ENCODE measurements at regions not wholly inside any gene's neighbourhood (a gene's known extent, or its start where the extent isn't known, plus 50 kb on each side); places are given as distances from the start of the nearest gene placed in this dataset.
"Not testable (repeated sequence)": the region's sequence is repeated elsewhere in the genome, so short reads cannot be mapped to it uniquely, and the experiment has no call there.

DNA sequence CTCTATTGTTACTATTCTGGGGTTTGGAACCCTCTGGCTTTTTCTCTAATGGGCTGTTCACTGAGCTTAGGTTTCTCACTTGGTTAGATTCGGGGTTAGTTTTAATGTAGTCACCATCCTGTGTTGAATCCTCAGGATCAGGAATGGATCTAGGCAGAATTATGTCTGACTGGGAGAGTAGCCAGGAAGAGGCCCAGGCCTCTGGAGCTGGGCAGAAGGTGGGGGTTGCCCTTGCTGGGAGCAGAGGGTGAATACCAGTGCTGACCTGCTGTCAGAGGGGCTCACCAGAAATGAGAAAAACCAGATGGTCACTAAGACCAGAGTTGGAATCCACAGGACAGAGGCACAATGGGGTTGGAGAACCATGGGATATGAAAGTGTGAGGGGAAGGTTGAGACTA is 126.6 kb upstream of the SLC4A4 start:
- DNase-seq (ENCODE audit: low read depth): peak; percentile 73
- TF ChIP-seq, protein P1, sequence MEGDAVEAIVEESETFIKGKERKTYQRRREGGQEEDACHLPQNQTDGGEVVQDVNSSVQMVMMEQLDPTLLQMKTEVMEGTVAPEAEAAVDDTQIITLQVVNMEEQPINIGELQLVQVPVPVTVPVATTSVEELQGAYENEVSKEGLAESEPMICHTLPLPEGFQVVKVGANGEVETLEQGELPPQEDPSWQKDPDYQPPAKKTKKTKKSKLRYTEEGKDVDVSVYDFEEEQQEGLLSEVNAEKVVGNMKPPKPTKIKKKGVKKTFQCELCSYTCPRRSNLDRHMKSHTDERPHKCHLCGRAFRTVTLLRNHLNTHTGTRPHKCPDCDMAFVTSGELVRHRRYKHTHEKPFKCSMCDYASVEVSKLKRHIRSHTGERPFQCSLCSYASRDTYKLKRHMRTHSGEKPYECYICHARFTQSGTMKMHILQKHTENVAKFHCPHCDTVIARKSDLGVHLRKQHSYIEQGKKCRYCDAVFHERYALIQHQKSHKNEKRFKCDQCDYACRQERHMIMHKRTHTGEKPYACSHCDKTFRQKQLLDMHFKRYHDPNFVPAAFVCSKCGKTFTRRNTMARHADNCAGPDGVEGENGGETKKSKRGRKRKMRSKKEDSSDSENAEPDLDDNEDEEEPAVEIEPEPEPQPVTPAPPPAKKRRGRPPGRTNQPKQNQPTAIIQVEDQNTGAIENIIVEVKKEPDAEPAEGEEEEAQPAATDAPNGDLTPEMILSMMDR (IDR thresholded peaks at IDR 0.05; ENCODE audit: insufficient read depth, low read length): no peak
- no peak overlapping the region for H3K4me3 ChIP-seq (ENCODE audit: low read depth, low read length)

DNA sequence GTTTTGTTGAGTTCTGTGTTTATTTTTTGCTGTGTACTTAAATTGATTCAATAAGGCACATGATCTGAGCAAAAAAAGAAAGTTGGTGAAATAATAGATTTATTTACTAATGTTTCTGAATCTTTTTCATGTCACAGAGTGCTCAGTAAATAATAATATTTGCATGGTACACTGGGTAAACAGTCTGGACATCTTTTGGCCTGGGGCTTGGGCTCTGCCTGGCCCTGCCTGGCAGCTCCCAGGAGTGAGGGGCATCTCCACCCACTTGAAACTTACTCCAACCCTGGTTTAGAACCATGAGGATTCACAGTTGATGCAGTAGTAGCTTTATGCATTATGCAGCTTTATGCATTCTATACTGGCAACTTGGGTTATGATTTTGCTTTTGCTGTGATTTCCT is 124.2 kb upstream of the SLC4A4 start:
- H3K4me3 ChIP-seq (ENCODE audit: low read depth, low read length): no peak overlapping the region
- TF ChIP-seq, protein P1 (IDR thresholded peaks at IDR 0.05; ENCODE audit: insufficient read depth, low read length): no peak
- DNase-seq (ENCODE audit: low read depth): no peak

DNA sequence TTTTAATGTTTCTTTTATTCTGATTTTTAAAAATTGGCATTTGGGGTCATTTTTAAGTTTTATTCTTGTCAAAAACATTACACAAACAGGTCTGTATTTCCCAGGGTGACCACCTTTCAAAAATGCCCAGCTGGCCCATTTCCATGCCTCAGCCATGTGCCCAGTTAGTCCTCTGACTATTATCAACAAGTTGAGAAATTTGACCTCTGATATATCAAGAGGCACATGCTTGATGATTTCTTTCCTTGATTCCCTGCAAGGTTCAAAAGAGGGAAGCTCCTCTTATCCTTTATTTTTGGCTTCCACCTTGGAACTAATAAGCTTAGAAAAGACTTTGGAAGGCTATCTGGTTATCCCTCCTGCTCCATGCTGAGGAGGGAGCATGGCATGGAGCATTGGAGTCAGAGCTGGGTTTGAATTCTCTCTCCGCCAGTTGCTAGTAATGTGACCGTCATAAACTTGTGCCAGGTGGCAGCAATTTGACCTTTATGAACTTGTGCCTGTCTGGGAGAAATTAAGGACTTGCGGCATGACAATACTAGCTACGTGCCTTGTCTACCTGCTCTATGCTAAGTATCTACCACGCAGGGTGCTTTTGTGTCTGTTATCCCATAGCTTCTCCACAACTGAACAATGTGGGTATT is 122.4 kb upstream of the SLC4A4 start:
- no peak overlapping the region for H3K4me3 ChIP-seq (ENCODE audit: low read depth, low read length)
- TF ChIP-seq, protein P1 (IDR thresholded peaks at IDR 0.05; ENCODE audit: insufficient read depth, low read length): no peak
- DNase-seq (ENCODE audit: low read depth): no peak

DNA sequence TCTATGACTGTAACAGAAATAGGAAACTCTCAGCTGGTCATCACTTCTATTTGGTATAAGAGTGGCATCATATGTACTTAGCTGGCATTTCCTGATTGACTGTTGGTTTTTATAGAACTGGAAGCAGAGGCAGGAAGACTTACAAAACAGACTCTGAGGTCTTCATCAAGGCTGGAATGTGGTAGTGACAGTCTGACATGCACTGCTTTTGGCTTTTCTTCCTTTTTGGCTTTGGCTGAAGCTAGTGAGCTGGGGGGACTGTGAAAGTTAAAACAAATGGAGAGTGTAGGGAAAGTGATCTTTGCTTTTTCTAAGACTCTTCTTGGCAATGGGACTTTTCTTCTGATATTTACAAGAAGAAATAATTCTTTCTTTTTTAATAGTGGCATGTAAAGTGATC is 121.1 kb upstream of the SLC4A4 start:
- H3K4me3 ChIP-seq (ENCODE audit: low read depth, low read length): no peak overlapping the region
- TF ChIP-seq, protein P1 (IDR thresholded peaks at IDR 0.05; ENCODE audit: insufficient read depth, low read length): no peak
- DNase-seq (ENCODE audit: low read depth): peak; percentile 50

DNA sequence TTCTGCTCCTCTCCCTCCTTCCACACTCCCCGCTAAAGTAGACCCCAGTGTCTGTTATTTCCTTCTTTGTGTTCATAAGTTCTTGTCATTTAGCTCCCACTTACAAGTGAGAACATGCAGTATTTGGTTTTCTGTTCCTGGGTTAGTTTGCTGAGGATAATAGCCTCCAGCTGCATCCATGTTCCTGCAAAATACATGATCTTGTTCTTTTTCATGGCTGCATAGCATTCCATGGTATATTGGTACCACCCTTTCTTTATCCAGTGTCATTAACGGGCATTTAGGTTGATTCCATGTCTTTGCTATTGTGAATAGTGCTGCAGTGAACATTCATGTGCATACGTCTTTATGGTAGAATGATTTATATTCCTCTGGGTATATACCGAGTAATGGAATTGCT is 118.0 kb upstream of the SLC4A4 start:
- not testable (repeated sequence) for DNase-seq (ENCODE audit: low read depth); H3K4me3 ChIP-seq (ENCODE audit: low read depth, low read length)

DNA sequence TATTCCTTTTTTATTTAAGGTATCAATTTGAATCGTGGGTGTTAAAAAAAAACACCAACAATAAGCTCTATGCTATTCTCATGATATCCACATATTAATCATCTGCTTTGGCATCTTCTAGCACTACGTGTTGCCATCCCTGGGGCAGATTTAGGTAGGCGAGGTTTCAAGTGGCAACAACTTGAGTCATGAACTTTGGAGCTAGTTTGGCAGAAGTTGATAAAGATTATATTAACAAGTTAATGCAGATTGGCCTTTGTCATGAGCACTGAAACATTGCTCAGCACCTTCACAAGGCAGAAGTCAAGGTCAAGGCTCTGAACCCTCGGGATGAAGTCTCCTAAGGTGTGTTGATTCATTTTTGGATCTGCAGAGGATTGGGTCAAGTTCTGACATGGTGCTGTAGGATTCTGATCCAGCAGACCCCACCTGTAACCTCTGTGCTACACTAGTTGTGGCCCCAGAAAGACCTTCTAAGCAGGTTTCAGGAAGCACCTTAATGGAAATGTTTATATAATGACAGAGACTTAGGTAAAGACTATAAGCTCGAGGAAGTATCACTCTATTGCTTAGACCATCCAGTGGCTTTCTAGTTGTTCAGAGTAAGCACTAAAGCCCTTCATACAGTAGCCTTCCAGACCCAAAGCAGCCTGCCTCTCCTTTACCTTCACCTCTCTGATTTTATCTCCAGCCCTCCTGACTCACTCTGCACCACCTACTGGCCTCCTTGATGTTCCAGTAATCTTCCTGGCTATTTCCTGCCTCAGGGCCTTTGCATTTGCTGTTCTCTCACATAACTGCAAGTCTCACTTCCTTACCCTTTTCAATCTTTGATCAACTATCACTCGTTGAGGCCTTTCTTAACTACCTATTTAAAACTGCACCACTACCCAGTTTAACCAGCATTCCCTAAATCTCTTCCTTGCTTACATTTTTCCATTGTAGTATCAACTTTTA is 117.0 kb upstream of the SLC4A4 start:
- no peak for DNase-seq (ENCODE audit: low read depth)
- TF ChIP-seq, protein P1 (IDR thresholded peaks at IDR 0.05; ENCODE audit: insufficient read depth, low read length): no peak
- H3K4me3 ChIP-seq (ENCODE audit: low read depth, low read length): no peak overlapping the region

DNA sequence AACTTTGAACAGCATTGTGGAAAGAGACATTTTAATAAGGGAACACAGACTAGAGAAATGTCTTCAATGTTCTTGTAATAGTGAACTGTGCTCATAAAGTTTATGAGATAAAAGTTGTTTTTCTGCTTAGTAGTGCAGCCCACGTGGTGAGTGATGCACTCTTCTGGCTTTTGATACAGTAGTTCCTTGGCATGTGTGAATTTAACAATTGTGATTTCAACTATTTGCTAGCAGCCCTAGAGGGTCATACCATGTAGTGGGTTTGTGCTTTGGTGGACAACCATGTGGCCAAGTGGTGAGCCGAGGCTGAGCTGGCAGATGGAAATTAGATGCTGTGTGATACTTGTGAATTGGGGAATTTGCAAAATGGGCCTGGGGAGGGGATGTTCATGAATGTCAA is 116.2 kb upstream of the SLC4A4 start:
- DNase-seq (ENCODE audit: low read depth): no peak
- no peak overlapping the region for H3K4me3 ChIP-seq (ENCODE audit: low read depth, low read length)
- TF ChIP-seq, protein P1 (IDR thresholded peaks at IDR 0.05; ENCODE audit: insufficient read depth, low read length): no peak
